ENCODE measurements at regions not wholly inside any gene's neighbourhood (a gene's known extent, or its start where the extent isn't known, plus 50 kb on each side); places are given as distances from the start of the nearest gene placed in this dataset.

- TF ChIP-seq CTCF (IDR thresholded peaks at IDR 0.05; ENCODE audit: insufficient read depth, low read depth, low read length) = no peak
- TF ChIP-seq EZH2 (IDR thresholded peaks at IDR 0.05; ENCODE audit: insufficient read depth, low read length) = no peak
- Mint-ChIP-seq H3K27ac (ENCODE audit: unreplicated experiment) (peak overlapping the region; percentile 42), H3K36me3 (ENCODE audit: low read depth, unreplicated experiment) (no peaks in the 10 kb centered on the region), H3K9me3 (ENCODE audit: unreplicated experiment) (no peaks in the 10 kb centered on the region), H3K4me3 (ENCODE audit: unreplicated experiment) (no peak overlapping the region), H3K27me3 (ENCODE audit: low read depth, unreplicated experiment) (peaks cover 10% of the 10 kb centered on the region), H3K4me1 (ENCODE audit: low read depth, unreplicated experiment) (peaks cover 10% of the 10 kb centered on the region)
- H3K79me2 ChIP-seq (ENCODE audit: insufficient read depth, low read length) = no peaks in the 10 kb centered on the region
- no peak overlapping the region for H2AFZ ChIP-seq (ENCODE audit: low read depth, low read length)
- FAIRE-seq (no peak), DNase-seq (ENCODE audit: low read depth) (peak; percentile 5)
- H3K27me3 ChIP-seq (ENCODE audit: insufficient read depth, low read length) = no peaks in the 10 kb centered on the region
- H3K9ac ChIP-seq (ENCODE audit: low read length) = no peak overlapping the region
- H3K36me3 ChIP-seq (ENCODE audit: insufficient read depth, low read length) = no peaks in the 10 kb centered on the region
- H3K4me3 ChIP-seq (ENCODE audit: insufficient read depth, low read depth, low read length) = no peak overlapping the region
- no peaks in the 10 kb centered on the region for H3K9me3 ChIP-seq (ENCODE audit: insufficient read depth, low read depth, low read length)
- H3K4me2 ChIP-seq (ENCODE audit: low read length) = no peak overlapping the region
- H3K27ac ChIP-seq (ENCODE audit: low read depth, low read length) = no peak overlapping the region
- H4K20me1 ChIP-seq (ENCODE audit: insufficient read depth, low read length) = no peaks in the 10 kb centered on the region
- H3K4me1 ChIP-seq (ENCODE audit: insufficient read depth, low read length) = peaks cover 5% of the 10 kb centered on the region
Measured at GRCh38 chr16:65845466-65846209, 520.9 kb upstream of the CDH5 start.

DNA sequence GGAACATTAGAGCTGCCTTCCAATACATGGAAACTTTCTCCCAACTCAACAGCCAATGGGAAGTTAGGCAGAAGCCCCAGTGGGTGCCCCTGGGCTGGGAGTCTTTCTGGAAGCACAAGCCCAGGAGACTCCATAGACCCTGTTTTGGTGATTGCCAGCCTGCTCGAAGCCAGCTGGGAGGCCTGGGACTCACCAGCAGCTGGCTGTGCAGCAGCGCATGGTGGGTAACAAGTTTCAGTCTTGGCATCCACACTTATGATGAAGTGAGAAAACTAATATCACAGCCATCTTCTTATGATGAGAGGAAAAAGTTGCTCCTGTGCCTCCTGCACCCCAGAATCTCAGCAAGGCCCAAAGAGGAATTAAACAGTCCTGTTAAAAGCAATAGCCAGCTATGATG is 522.5 kb upstream of the CDH5 start:
- Mint-ChIP-seq H3K27ac (ENCODE audit: unreplicated experiment) (no peak overlapping the region), H3K27me3 (ENCODE audit: low read depth, unreplicated experiment) (peaks cover 20% of the 10 kb centered on the region), H3K36me3 (ENCODE audit: low read depth, unreplicated experiment) (no peaks in the 10 kb centered on the region), H3K4me3 (ENCODE audit: unreplicated experiment) (no peak overlapping the region), H3K9me3 (ENCODE audit: unreplicated experiment) (no peaks in the 10 kb centered on the region), H3K4me1 (ENCODE audit: low read depth, unreplicated experiment) (peaks cover 10% of the 10 kb centered on the region)
- TF ChIP-seq EZH2 (IDR thresholded peaks at IDR 0.05; ENCODE audit: insufficient read depth, low read length) = no peak
- no peak for TF ChIP-seq CTCF (IDR thresholded peaks at IDR 0.05; ENCODE audit: insufficient read depth, low read depth, low read length)
- Histone ChIP-seq H3K79me2 (ENCODE audit: insufficient read depth, low read length) (no peaks in the 10 kb centered on the region), H3K27ac (ENCODE audit: low read depth, low read length) (no peak overlapping the region), H3K4me1 (ENCODE audit: insufficient read depth, low read length) (peaks cover 5% of the 10 kb centered on the region), H4K20me1 (ENCODE audit: insufficient read depth, low read length) (no peaks in the 10 kb centered on the region), H3K4me3 (ENCODE audit: insufficient read depth, low read depth, low read length) (no peak overlapping the region), H3K36me3 (ENCODE audit: insufficient read depth, low read length) (no peaks in the 10 kb centered on the region), H3K27me3 (ENCODE audit: insufficient read depth, low read length) (no peaks in the 10 kb centered on the region), H2AFZ (ENCODE audit: low read depth, low read length) (no peak overlapping the region), H3K9ac (ENCODE audit: low read length) (no peak overlapping the region), H3K9me3 (ENCODE audit: insufficient read depth, low read depth, low read length) (no peaks in the 10 kb centered on the region), H3K4me2 (ENCODE audit: low read length) (no peak overlapping the region)
- FAIRE-seq = no peak
- no peak for DNase-seq (ENCODE audit: low read depth)

DNA sequence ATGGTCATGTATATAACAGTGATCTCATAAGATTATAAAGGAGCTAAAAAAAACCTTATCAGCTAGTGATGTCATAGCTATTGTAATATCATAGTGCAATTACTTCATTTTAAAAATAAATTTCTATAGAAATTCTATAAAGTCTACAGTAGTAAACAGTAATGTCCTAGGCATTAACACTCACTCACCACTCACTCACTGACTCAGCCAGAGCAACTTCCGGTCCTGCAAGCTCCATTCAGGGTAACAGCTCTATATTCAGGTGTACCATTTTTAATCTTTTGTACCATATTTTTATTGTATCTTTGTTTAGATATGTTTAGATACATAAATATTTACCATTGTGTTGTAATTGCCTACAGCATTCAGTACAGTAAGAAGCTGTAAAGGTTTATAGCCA is 524.4 kb upstream of the CDH5 start:
- H3K79me2 ChIP-seq (ENCODE audit: insufficient read depth, low read length) = no peaks in the 10 kb centered on the region
- H3K36me3 Mint-ChIP-seq (ENCODE audit: low read depth, unreplicated experiment) = no peaks in the 10 kb centered on the region
- no peak overlapping the region for H3K9ac ChIP-seq (ENCODE audit: low read length)
- no peaks in the 10 kb centered on the region for H3K36me3 ChIP-seq (ENCODE audit: insufficient read depth, low read length)
- no peaks in the 10 kb centered on the region for H3K9me3 Mint-ChIP-seq (ENCODE audit: unreplicated experiment)
- H3K27ac Mint-ChIP-seq (ENCODE audit: unreplicated experiment) = no peak overlapping the region
- H3K4me3 Mint-ChIP-seq (ENCODE audit: unreplicated experiment) = no peak overlapping the region
- peaks cover 3% of the 10 kb centered on the region for H3K27me3 ChIP-seq (ENCODE audit: insufficient read depth, low read length)
- H3K4me1 Mint-ChIP-seq (ENCODE audit: low read depth, unreplicated experiment) = peaks cover 10% of the 10 kb centered on the region
- no peak overlapping the region for H2AFZ ChIP-seq (ENCODE audit: low read depth, low read length)
- peaks cover 24% of the 10 kb centered on the region for H3K27me3 Mint-ChIP-seq (ENCODE audit: low read depth, unreplicated experiment)
- no peak for FAIRE-seq
- H3K4me1 ChIP-seq (ENCODE audit: insufficient read depth, low read length) = peaks cover 5% of the 10 kb centered on the region
- H4K20me1 ChIP-seq (ENCODE audit: insufficient read depth, low read length) = no peaks in the 10 kb centered on the region
- no peak for DNase-seq (ENCODE audit: low read depth)
- no peak for TF ChIP-seq CTCF (IDR thresholded peaks at IDR 0.05; ENCODE audit: insufficient read depth, low read depth, low read length)
- no peak for TF ChIP-seq EZH2 (IDR thresholded peaks at IDR 0.05; ENCODE audit: insufficient read depth, low read length)
- H3K4me3 ChIP-seq (ENCODE audit: insufficient read depth, low read depth, low read length) = no peak overlapping the region
- no peak overlapping the region for H3K4me2 ChIP-seq (ENCODE audit: low read length)
- H3K9me3 ChIP-seq (ENCODE audit: insufficient read depth, low read depth, low read length) = no peaks in the 10 kb centered on the region
- no peak overlapping the region for H3K27ac ChIP-seq (ENCODE audit: low read depth, low read length)
